HCT116 (cell line): ENCODE measurements at regions not wholly inside any gene's neighbourhood (a gene's known extent, or its start where the extent isn't known, plus 50 kb on each side); places are given as distances from the start of the nearest gene placed in this dataset.
"Not testable (repeated sequence)": the region's sequence is repeated elsewhere in the genome, so short reads cannot be mapped to it uniquely, and the experiment has no call there.

Experiments
- ELF1 ChIP-seq: IDR thresholded peaks from 2 replicates; pipeline ENCODE4 v1.6.1; 2012; ENCODE audit warnings: low read depth, borderline replicate concordance
- TF ChIP-seq, protein P1 (sequence below), 3 experiments: fragments of 200-600 bp in 1 of 3; sonication (generic) in 1 of 3; IDR thresholded peaks in 2 of 3; conservative IDR thresholded peaks in 1 of 3; 2 replicates each; pipeline ENCODE4 v1.5.1; 2012 to 2017; ENCODE audit warnings: low read depth in 2 of 3, low read length in 2 of 3, antibody characterized with exemption in 1 of 3, borderline replicate concordance in 1 of 3, control low read depth in 1 of 3, mild to moderate bottlenecking in 1 of 3, mixed read lengths in 1 of 3, mixed run types in 1 of 3, moderate library complexity in 1 of 3; ENCODE audit not compliant: insufficient read depth in 1 of 3

GRCh38 chr22:11062534-11062933 lies 4465.5 kb upstream of the OR11H1 start:
- TF ChIP-seq, protein P1, sequence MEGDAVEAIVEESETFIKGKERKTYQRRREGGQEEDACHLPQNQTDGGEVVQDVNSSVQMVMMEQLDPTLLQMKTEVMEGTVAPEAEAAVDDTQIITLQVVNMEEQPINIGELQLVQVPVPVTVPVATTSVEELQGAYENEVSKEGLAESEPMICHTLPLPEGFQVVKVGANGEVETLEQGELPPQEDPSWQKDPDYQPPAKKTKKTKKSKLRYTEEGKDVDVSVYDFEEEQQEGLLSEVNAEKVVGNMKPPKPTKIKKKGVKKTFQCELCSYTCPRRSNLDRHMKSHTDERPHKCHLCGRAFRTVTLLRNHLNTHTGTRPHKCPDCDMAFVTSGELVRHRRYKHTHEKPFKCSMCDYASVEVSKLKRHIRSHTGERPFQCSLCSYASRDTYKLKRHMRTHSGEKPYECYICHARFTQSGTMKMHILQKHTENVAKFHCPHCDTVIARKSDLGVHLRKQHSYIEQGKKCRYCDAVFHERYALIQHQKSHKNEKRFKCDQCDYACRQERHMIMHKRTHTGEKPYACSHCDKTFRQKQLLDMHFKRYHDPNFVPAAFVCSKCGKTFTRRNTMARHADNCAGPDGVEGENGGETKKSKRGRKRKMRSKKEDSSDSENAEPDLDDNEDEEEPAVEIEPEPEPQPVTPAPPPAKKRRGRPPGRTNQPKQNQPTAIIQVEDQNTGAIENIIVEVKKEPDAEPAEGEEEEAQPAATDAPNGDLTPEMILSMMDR (IDR thresholded peaks at IDR 0.05 in 2 of 3, conservative IDR thresholded peaks at IDR 0.05 in 1 of 3; ENCODE audit: borderline replicate concordance in 1 of 3, insufficient read depth in 1 of 3, low read depth in 2 of 3, low read length in 2 of 3) = not testable (repeated sequence)
- not testable (repeated sequence) for TF ChIP-seq ELF1
